Bronchial epithelial cell (primary cell): ENCODE measurements at regions not wholly inside any gene's neighbourhood (a gene's known extent, or its start where the extent isn't known, plus 50 kb on each side); places are given as distances from the start of the nearest gene placed in this dataset.
"Not testable (repeated sequence)": the region's sequence is repeated elsewhere in the genome, so short reads cannot be mapped to it uniquely, and the experiment has no call there.

Experiments
- DNase-seq: peaks from one replicate; pipeline ENCODE4 v3.0.0-alpha.2; 2010; ENCODE audit warnings: low read depth
- FAIRE-seq: peaks from 2 replicates; lab custom pipeline; 2011; peaks lifted over from hg19 to GRCh38; lab: Jason Lieb, UNC
- H3K27me3 ChIP-seq: 2 replicates; pipeline ENCODE4 v1.5.1; 2011; ENCODE audit warnings: low read length; ENCODE audit not compliant: control insufficient read depth, insufficient read depth
- H3K36me3 ChIP-seq: 2 replicates; pipeline ENCODE4 v1.5.1; 2011; ENCODE audit warnings: low read length; ENCODE audit not compliant: control insufficient read depth, insufficient read depth
- H3K4me3 ChIP-seq: 2 replicates; pipeline ENCODE4 v1.5.1; 2011; ENCODE audit warnings: mild to moderate bottlenecking, low read depth, low read length, control low read depth
- TF ChIP-seq, protein P1 (sequence below): IDR thresholded peaks from 2 replicates; pipeline ENCODE4 v1.5.1; 2011; ENCODE audit warnings: mild to moderate bottlenecking, moderate library complexity, low read length, control low read depth, inconsistent platforms; ENCODE audit not compliant: insufficient read depth, severe bottlenecking

DNA sequence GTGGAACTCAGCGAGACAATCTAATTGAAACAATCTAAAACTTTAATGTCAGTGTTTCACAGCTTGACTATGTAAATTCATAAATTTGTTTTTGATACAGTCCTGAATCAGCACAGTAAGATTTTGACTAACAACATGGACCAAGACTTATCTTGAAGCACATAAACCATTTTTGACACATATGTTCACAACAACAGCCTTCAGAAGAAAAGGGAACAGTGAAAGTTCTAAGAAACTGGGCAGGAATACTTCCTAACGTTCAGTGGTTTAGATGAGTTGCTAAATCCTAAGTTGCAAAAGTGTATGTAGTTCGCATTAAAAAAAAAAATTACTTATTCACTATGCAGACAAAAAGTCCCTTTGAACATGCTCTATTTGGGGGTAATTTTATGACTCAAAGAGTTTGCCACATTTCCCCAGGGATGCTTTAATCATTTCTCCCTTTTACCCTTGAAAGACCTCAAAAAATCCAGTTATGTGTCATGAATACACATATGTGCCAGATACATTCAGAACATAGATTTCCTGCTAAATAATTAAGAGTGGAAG lies 120.2 kb downstream of the MRPL39 start:
- no peaks in the 10 kb centered on the region for H3K36me3 ChIP-seq
- no peak for DNase-seq
- no peaks in the 10 kb centered on the region for H3K27me3 ChIP-seq
- no peak overlapping the region for H3K4me3 ChIP-seq
- no peak for FAIRE-seq
- TF ChIP-seq, protein P1, sequence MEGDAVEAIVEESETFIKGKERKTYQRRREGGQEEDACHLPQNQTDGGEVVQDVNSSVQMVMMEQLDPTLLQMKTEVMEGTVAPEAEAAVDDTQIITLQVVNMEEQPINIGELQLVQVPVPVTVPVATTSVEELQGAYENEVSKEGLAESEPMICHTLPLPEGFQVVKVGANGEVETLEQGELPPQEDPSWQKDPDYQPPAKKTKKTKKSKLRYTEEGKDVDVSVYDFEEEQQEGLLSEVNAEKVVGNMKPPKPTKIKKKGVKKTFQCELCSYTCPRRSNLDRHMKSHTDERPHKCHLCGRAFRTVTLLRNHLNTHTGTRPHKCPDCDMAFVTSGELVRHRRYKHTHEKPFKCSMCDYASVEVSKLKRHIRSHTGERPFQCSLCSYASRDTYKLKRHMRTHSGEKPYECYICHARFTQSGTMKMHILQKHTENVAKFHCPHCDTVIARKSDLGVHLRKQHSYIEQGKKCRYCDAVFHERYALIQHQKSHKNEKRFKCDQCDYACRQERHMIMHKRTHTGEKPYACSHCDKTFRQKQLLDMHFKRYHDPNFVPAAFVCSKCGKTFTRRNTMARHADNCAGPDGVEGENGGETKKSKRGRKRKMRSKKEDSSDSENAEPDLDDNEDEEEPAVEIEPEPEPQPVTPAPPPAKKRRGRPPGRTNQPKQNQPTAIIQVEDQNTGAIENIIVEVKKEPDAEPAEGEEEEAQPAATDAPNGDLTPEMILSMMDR = no peak

DNA sequence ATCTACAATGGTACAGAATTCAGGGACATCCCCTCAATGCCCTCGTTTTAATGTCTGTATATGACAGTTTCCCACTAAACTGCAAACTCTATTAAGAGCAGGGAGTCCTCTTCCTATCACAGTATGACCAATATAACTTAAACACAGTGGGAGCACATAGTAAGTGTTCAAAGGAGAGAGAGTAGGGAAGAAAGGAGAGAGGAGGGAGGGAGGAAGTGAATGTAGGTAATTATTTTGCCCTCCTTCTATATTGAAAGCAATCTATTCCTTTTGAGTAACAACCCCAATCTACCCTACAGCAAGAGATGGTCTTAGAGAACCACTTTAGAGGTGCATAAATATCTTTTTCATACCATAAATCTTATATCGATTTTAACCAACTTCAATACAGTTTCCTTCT lies 121.4 kb downstream of the MRPL39 start:
- DNase-seq (no peak), FAIRE-seq (no peak)
- Histone ChIP-seq H3K27me3 (no peaks in the 10 kb centered on the region), H3K4me3 (no peak overlapping the region), H3K36me3 (no peaks in the 10 kb centered on the region)
- TF ChIP-seq, protein P1 = no peak

DNA sequence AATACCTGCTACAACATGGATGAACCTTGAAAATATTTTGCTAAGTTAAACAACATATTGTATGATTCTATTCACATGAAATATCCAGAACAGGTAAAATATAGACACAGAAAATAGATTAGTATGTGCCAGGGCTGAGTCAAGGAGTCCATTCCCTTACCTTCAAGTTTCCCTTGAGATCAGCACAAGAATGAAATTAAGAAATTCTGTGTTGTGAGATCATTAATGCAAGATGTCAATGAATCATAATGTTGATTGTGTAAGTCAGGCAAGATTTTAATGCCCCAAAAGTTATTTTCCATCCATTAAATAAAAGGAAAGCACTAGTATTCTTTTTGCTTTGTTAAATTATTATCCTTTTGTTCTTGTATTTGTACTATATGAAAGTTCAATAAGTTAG lies 139.4 kb downstream of the MRPL39 start:
- FAIRE-seq = no peak
- TF ChIP-seq, protein P1 = no peak

DNA sequence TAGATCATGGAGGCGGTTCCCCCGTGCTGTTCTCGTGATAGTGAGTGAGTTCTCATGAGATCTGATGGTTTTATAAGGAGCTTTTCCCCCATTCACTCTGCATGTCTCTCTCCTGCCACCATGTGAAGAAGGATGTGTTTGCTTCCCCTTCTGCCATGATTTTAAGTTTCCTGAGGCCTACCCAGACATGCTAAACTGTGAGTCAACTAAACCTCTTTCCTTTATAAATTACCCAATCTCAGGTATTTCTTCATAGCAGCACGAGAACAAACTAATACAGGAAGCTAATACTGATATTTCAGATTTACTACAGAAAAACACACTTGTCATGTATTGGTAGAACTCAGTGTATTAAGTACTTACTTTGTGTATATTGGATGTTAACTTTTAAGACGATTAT lies 140.2 kb downstream of the MRPL39 start:
- H3K27me3 ChIP-seq, H3K4me3 ChIP-seq, H3K36me3 ChIP-seq, FAIRE-seq: not testable (repeated sequence)
- DNase-seq = peak; percentile 23

More for the DNA sequence above, 139.4 kb downstream of the MRPL39 start:
- peak; percentile 44 for DNase-seq
- Histone ChIP-seq H3K27me3 (no peaks in the 10 kb centered on the region), H3K4me3 (no peak overlapping the region), H3K36me3 (no peaks in the 10 kb centered on the region)

DNA sequence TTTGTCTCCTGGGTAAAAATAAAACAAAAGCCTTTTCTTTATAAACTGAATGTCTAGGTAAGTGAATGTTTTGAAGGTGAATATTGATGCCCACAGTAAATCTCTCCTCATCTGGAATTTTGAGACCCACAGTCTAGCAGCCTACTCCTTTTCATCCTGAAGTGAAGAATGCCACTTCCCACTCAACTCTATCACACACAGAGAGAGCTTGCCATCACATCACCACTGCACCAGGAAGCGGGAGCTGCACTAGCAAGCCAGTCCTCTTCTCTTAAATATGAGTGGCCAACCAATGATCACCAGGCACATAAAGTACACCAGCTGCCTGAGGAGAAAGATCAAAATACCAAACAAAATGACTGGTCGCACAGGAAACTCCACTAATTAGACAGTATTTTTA lies 140.8 kb downstream of the MRPL39 start:
- FAIRE-seq = no peak
- no peaks in the 10 kb centered on the region for H3K27me3 ChIP-seq
- TF ChIP-seq, protein P1 = no peak
- no peak overlapping the region for H3K4me3 ChIP-seq
- DNase-seq = no peak
- H3K36me3 ChIP-seq = no peaks in the 10 kb centered on the region

DNA sequence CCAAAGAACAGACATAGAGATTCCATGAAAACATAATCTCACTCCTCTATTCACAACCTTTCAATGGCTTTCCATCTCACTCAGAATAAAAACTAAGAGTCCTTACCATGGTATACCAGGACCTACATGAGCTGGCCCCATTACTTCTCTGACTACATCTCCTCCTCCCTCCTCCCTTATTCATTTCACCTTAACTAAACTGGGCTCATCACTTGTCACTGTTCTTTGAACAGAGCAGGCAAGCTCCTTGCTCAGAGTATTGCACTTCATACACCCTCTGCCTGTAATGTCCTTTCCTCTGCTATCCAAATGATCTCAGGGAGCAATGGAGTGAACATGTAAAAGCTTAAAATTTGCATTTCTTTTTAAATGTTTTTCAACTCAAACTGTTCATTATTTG lies 142.0 kb downstream of the MRPL39 start:
- Histone ChIP-seq H3K4me3 (no peak overlapping the region), H3K27me3 (no peaks in the 10 kb centered on the region), H3K36me3 (no peaks in the 10 kb centered on the region)
- FAIRE-seq = no peak
- TF ChIP-seq, protein P1 = no peak
- no peak for DNase-seq
